CD4-positive, alpha-beta T cell (primary cell): ENCODE measurements at regions not wholly inside any gene's neighbourhood (a gene's known extent, or its start where the extent isn't known, plus 50 kb on each side); places are given as distances from the start of the nearest gene placed in this dataset.

ENCODE experiments used
- ATAC-seq: fragments of 200-7000 bp; cut with Tn5 transposase; one replicate; pipeline ENCODE4 v1.10.0; 2022; ENCODE audit warnings: mild to moderate bottlenecking; ENCODE audit not compliant: poor library complexity
- CTCF ChIA-PET: fragments of 350-600 bp; sonication (Branson Sonifier 250); formaldehyde crosslinking; loops from one replicate; lab custom pipeline; 2021; ENCODE audit warnings: antibody characterized with exemption, inconsistent platforms; lab: Charles Lee
- POLR2A ChIA-PET: fragments of 350-600 bp; sonication (Branson Sonifier 250); formaldehyde crosslinking; loops from one replicate; lab custom pipeline; 2021; ENCODE audit warnings: antibody characterized with exemption, inconsistent platforms; lab: Charles Lee
- DNase-seq, 14 experiments: peaks; one replicate each; pipeline ENCODE4 v3.0.0-alpha.2; 2013 to 2020; ENCODE audit warnings: mixed read lengths in 2 of 14
- H3K27ac ChIP-seq, 2 donors: one replicate each; pipeline versions ENCODE4 v1.5.1 to v1.7.0; 2013; ENCODE audit warnings: low read length in 2 of 2, low read depth in 1 of 2, mild to moderate bottlenecking in 1 of 2
- H3K27me3 ChIP-seq, 2 experiments: 1 replicate in 1 of 2; 2 replicates in 1 of 2; pipeline versions ENCODE4 v1.6.1 to v1.7.0; 2013; ENCODE audit warnings: low read length in 2 of 2, control low read depth in 1 of 2, mild to moderate bottlenecking in 1 of 2, moderate library complexity in 1 of 2; ENCODE audit not compliant: insufficient read depth in 2 of 2, control insufficient read depth in 1 of 2
- H3K36me3 ChIP-seq: one replicate; pipeline ENCODE4 v1.6.1; 2013; ENCODE audit warnings: low read length, control low read depth; ENCODE audit not compliant: insufficient read depth
- H3K4me1 ChIP-seq: one replicate; pipeline ENCODE4 v1.6.1; 2013; ENCODE audit warnings: low read length, control low read depth; ENCODE audit not compliant: insufficient read depth
- H3K4me3 ChIP-seq: one replicate; pipeline ENCODE4 v1.5.1; 2013; ENCODE audit warnings: mild to moderate bottlenecking, low read length, moderate library complexity
- H3K9me3 ChIP-seq, 2 experiments: 1 replicate in 1 of 2; 2 replicates in 1 of 2; pipeline versions ENCODE4 v1.6.1 to v1.7.0; 2013; ENCODE audit warnings: low read length in 2 of 2, mild to moderate bottlenecking in 2 of 2, control low read depth in 1 of 2, moderate library complexity in 1 of 2; ENCODE audit not compliant: control insufficient read depth in 1 of 2, insufficient read depth in 1 of 2
- H3K27ac Mint-ChIP-seq: one replicate; pipeline ENCODE4 v1.8.0; 2020; ENCODE audit warnings: mixed read lengths
- H3K27me3 Mint-ChIP-seq: one replicate; pipeline ENCODE4 v1.8.0; 2021; ENCODE audit warnings: mixed read lengths
- H3K36me3 Mint-ChIP-seq: one replicate; pipeline ENCODE4 v1.8.0; 2021; ENCODE audit warnings: low read depth, mixed read lengths
- H3K4me1 Mint-ChIP-seq: one replicate; pipeline ENCODE4 v1.8.0; 2021; ENCODE audit warnings: low read depth, mixed read lengths
- H3K4me3 Mint-ChIP-seq: one replicate; pipeline ENCODE4 v1.8.0; 2020; ENCODE audit warnings: mild to moderate bottlenecking, mixed read lengths
- H3K9me3 Mint-ChIP-seq: one replicate; pipeline ENCODE4 v1.8.0; 2020; ENCODE audit warnings: mixed read lengths
- CTCF ChIP-seq: fragments of 200-600 bp; IDR thresholded peaks from one replicate; pipeline ENCODE4 v1.8.0; 2022; ENCODE audit warnings: antibody characterized with exemption, mild to moderate bottlenecking
- intact Hi-C, 2 experiments: fragments of 100-400 bp; cut with DNase I in 1 of 2; cut with micrococcal nuclease in 1 of 2; formaldehyde crosslinking; loops; one replicate each; pipeline versions ENCODE4 v1.15.1 to v1.9.0; 2023 to 2025; cut with DNase I, micrococcal nuclease

DNA sequence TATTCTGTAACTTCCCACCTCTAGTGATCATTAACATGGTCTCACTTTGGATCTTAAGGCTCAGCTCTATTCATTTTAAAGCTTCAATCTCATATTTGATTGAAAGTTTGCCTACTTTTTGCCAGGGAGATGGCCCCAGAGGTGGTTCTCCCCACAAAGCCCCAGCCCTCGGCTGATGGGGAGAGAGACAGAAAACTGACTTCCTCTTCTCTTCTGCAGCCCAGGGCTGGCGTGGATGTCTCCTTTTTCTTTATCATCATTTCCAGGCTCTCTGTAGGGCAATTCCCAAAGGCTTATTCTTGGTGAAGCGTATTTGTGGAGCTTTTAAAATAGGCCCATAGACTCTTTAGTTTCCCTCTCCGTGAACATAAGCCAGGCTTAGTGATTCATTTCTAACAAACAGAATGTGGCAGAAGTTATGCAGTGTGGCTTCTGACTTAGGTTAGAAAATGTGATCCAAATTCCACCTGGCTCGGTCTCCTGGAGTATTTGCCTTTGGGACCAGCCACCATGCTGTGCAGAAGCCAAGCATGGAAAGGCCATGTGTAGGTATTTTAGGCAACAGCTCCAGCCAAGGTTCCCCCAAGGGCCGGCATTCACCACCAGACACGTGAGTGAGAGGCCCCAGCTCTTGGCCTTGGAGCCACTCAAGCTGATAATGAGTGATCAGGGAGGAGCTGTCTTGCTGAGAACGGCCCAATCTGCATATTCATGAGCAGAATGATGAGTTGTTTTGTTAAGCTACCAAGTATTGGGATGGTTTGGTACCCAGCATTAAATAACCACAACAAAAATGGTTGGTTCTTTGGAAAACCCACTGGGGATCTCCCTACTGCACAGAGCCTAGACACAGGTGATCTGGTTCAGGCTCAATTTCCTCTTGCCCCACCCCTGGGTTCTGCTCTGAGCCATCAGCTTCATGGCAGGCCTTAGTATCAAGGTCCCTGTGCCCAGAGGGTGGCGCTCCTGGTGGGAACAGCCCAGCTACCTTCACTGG, 353.2 kb upstream of the PROK2 start:
- Histone ChIP-seq H3K4me1 (peaks cover 4% of the 10 kb centered on the region), H3K4me3 (no peak overlapping the region), H3K27ac (no peak overlapping the region), H3K27me3 (no peaks in the 10 kb centered on the region), H3K36me3 (no peaks in the 10 kb centered on the region), H3K9me3 (peaks cover 0 to 4% of the 10 kb centered on the region in 2 experiments)
- ATAC-seq: no peak
- CTCF ChIA-PET: no interaction called here
- POLR2A ChIA-PET: no interaction called here
- Mint-ChIP-seq H3K27me3 (no peaks in the 10 kb centered on the region), H3K36me3 (no peaks in the 10 kb centered on the region), H3K27ac (no peak overlapping the region), H3K4me1 (peaks cover 13% of the 10 kb centered on the region), H3K4me3 (no peak overlapping the region), H3K9me3 (no peaks in the 10 kb centered on the region)
- no peak for TF ChIP-seq CTCF
- intact Hi-C loops: no loop called here
- DNase-seq: peak in 1 of 14 experiments; percentile 23

GRCh38 chr3:72135636-72136035, 350.7 kb upstream of the PROK2 start:
- Mint-ChIP-seq H3K27ac (no peak overlapping the region), H3K4me3 (no peak overlapping the region), H3K4me1 (peaks cover 13% of the 10 kb centered on the region), H3K9me3 (no peaks in the 10 kb centered on the region), H3K27me3 (no peaks in the 10 kb centered on the region), H3K36me3 (no peaks in the 10 kb centered on the region)
- H3K4me3 ChIP-seq: no peak overlapping the region
- intact Hi-C loops: no loop called here
- H3K36me3 ChIP-seq: no peaks in the 10 kb centered on the region
- CTCF ChIA-PET: no interaction called here
- no peaks in the 10 kb centered on the region for H3K27me3 ChIP-seq
- H3K4me1 ChIP-seq: peaks cover 4% of the 10 kb centered on the region
- DNase-seq (no peak), ATAC-seq (no peak)
- POLR2A ChIA-PET: no interaction called here
- TF ChIP-seq CTCF: no peak
- no peak overlapping the region for H3K27ac ChIP-seq
- peaks cover 0 to 4% of the 10 kb centered on the region in 2 experiments for H3K9me3 ChIP-seq

DNA sequence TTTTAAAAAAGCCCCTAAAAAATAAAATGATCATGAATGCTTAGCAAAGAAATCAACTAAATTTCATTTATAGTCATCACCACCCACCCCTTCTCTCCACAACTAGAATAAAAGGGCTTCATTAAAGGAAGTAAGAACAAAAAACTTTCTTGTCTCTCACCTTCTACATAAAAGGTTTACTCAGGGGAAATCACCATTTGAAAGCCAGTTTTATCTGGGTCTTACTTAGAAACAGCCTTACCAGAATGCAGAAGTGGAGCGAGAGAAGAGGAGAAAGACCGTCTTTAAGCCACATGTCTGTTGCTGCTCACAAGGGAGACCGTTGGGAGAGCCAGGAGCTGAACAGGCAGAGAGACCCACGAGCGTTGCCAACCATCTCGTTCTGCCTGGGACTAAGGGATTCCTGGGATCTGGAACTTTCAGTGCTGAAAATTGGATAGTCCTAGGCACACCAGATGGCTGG, 350.1 kb upstream of the PROK2 start:
- no peaks in the 10 kb centered on the region for H3K27me3 ChIP-seq
- no peak overlapping the region for H3K27ac ChIP-seq
- H3K27me3 Mint-ChIP-seq: no peaks in the 10 kb centered on the region
- CTCF ChIA-PET: no interaction called here
- no peak for TF ChIP-seq CTCF
- H3K27ac Mint-ChIP-seq: peak overlapping the region; percentile 9
- peak; percentile 39 for ATAC-seq
- H3K9me3 ChIP-seq: peaks cover 0 to 4% of the 10 kb centered on the region in 2 experiments
- no peaks in the 10 kb centered on the region for H3K9me3 Mint-ChIP-seq
- no peak overlapping the region for H3K4me3 ChIP-seq
- H3K36me3 ChIP-seq: no peaks in the 10 kb centered on the region
- H3K4me3 Mint-ChIP-seq: no peak overlapping the region
- no peaks in the 10 kb centered on the region for H3K36me3 Mint-ChIP-seq
- peak in 2 of 14 experiments; percentile 15 to 25 for DNase-seq
- peaks cover 13% of the 10 kb centered on the region for H3K4me1 Mint-ChIP-seq
- intact Hi-C loops: no loop called here
- POLR2A ChIA-PET: no interaction called here
- H3K4me1 ChIP-seq: peaks cover 4% of the 10 kb centered on the region
